GM19397 (cell line): ENCODE measurements at regions not wholly inside any gene's neighbourhood (a gene's known extent, or its start where the extent isn't known, plus 50 kb on each side); places are given as distances from the start of the nearest gene placed in this dataset.

Experiments used
- ATAC-seq: cut with Tn5 transposase; IDR thresholded peaks from one replicate; pipeline ENCODE4 v1.9.1; 2021; ENCODE audit warnings: mild to moderate bottlenecking, moderate library complexity; ENCODE audit not compliant: unreplicated experiment

- no peak for ATAC-seq
Measured at GRCh38 chrX:149161435-149162088, 343.5 kb downstream of the IDS start.

DNA sequence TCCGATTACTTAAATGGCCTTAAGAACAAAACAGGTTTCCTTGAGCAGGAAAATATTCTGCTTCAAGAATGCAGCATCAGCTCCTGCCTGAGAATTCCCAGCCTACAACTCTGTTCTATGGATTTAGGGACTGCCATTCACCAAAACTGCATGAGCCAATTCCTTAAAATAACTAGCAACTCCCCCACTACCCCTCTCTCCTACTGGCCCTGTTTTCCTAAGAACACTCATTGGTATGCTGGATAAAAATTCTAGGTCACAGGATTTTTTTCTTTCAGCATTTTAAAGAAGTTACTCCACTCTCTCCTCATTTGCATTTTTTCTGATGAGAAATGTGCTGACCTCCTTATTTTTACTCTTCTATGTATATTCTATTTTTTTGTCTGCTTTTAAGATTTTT lies 347.1 kb downstream of the IDS start:
- ATAC-seq: no peak

DNA sequence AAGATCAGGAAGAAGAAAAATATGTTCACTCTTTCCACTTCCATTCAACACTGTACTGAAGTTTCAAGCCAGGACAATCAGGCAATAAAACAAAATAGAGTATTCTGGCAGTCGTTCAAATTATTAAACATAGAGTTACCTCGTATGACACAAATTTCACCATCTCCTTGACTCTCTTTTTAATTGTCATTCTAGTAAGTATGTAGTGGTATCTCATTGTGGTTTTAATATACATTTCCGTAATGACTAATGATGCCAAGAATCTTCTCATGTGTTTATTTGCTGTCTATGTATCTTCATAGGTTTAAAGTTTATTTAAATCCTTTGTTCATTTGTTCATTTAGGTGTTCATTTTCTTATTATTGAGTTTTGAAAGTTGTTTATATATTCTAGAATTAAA lies 352.2 kb downstream of the IDS start:
- no peak for ATAC-seq

GRCh38 chrX:149151805-149152757 lies 353.0 kb downstream of the IDS start:
- ATAC-seq: no peak

GRCh38 chrX:149145845-149146285 lies 359.2 kb downstream of the IDS start:
- no peak for ATAC-seq

DNA sequence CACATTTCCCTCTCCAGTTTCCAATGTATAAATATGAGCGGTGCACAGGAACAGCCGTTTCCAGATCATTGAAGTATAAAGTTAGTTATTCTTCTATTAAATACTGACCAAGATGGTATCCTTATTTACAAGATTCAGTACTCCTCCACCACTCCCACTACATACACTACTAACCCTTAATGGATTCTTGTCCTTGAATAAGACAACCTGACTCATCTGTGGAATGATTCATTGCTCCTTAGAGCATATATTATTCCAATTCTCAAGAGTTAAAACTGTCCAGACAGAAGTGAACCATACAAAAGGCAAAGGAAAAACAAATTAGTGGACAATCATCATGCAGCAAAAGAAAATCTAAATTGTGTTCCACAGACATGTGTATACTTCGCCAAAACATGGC lies 373.3 kb downstream of the IDS start:
- no peak for ATAC-seq

- no peak for ATAC-seq
Measured at GRCh38 chrX:149129767-149130166, 375.3 kb downstream of the IDS start.

GRCh38 chrX:149124526-149125108 lies 380.5 kb downstream of the IDS start:
- ATAC-seq: no peak

DNA sequence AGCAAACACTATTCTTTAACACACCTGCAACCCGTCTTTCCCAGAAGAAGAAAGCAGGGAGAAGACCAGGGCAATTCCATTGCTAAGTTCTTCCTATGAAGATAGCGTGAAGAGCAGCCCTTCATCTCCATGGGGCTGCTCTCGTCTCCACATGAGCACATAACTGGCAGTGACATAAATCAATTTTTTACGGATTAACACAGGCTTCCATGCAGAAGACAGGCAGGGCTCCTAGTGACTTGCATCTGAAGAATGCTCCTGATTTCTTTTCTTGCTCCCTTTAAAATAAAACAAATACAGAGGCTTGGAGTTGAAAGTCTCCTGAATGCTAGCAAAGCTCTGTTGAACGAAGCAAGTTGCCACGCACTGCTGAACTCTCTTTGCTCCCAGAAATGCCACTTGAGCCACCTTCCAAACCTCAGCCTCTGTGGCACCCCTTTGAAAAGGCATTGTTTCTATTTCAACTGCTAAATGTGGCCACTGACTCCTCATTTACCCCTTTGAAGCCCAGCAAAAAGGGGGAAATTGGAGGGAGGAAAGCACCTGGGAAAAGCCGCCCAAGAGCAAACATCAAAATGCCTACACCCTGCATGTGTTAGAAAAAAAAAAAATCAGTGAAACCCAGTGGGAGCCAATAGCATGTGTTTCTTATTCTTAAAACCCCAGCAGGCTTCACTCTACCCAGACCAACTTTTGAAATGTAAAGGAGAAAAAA lies 383.7 kb downstream of the IDS start:
- no peak for ATAC-seq

DNA sequence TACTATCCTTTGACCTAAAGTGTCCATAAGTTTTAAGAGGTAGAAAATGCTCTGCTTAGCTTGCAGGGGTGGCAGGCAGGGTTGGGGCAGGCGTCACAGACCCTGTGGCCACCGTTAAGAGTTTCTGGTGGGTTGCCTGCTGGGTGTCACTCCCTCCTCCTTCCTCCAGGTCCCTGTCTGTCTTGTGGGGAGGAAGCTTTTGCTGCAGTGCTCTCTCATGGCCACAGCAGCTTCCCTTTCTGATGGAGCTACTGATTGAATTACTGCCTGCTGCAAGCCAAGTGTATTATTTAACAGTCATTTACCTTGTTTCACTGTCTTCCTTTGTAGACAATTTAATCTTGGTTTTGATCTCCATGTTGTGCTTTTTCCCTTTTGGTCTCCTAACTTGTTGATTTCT lies 384.6 kb downstream of the IDS start:
- no peak for ATAC-seq

GRCh38 chrX:149114874-149115273 lies 390.2 kb downstream of the IDS start:
- no peak for ATAC-seq

DNA sequence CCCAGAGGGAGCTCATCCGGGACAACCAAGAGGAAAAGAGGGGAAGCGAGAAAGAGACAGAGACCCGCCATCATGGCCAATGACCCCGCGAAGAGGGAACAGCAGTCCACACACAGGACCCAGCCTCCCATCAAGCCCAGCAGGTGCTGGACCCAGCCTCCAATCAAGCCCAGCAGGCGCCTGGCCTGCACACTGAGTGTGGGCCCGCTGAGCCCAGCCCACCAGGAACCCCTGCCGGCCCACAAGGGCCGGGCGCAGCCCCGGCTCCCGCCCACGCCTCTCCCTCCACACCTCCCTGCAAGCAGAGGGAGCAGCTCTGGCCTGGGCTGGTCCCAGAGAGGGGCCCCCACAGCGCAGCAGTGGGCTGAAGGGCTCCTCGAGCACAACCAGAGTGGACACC lies 391.1 kb downstream of the IDS start:
- ATAC-seq: no peak

- no peak for ATAC-seq
Measured at GRCh38 chrX:149097786-149098185, 407.3 kb downstream of the IDS start.

GRCh38 chrX:149092179-149092578 lies 412.9 kb downstream of the IDS start:
- no peak for ATAC-seq

- no peak for ATAC-seq
Measured at GRCh38 chrX:149079805-149080406, 425.2 kb downstream of the IDS start.

GRCh38 chrX:149074398-149074797 lies 430.7 kb downstream of the IDS start:
- ATAC-seq: no peak

DNA sequence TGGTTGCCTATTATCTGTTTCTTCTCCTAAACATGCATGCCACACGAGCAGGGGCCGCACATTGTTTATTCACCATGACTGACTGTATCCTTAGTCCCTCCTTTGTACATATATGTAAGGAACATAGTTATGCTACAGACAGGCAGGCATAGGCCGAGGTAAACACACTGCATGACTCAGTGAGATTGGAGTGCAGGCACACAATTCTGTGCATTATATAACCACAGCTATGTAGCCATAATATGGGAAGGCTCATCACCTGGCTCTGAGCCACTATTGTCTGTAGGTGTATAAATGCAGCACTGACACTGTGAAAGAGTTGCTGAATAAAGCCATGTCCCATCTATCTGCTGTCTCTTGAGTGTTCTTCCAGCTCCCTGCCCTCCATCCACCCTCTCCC lies 431.6 kb downstream of the IDS start:
- no peak for ATAC-seq

- ATAC-seq: no peak
Measured at GRCh38 chrX:149069899-149070298, 435.2 kb downstream of the IDS start.

DNA sequence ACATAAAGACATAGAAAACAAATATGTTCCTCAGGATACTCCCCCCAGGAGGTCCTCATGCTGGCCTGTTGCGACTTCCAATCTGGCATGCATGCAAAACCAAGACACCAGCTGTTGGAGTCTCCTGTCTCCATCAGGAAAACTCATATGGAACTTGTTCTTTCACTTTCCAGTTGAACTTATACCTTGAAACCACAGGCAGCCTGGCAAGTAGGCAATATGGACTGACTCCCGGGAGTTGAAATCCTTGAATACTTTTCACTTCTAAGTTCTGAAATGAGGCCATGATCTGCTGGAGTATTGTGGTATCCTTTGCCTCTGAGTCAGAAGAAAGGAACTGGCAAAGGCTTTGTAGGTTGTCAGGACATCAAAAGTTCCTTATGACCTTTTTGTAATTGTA lies 444.2 kb downstream of the IDS start:
- no peak for ATAC-seq
